HepG2 (cell line): ENCODE measurements at regions not wholly inside any gene's neighbourhood (a gene's known extent, or its start where the extent isn't known, plus 50 kb on each side); places are given as distances from the start of the nearest gene placed in this dataset.

Experiments
- ATAC-seq: fragments of 200-7000 bp; cut with Tn5 transposase; 3 replicates; pipeline ENCODE4 v1.9.1; 2020; ENCODE audit warnings: mild to moderate bottlenecking, moderate library complexity
- BruUV-seq: library from RNA; stranded (reverse); fragments of 400-500 nt; replicated peaks from 2 replicates; lab custom pipeline; 2021; lab: Mats Ljungman, UMichigan
- CTCF ChIA-PET: fragments of 300-600 bp; formaldehyde crosslinking; extraction: SDS; loops from one replicate; lab custom pipeline; 2021; ENCODE audit warnings: low total read pairs, inconsistent platforms, low intra/inter-chr PET ratio; lab: Yijun Ruan, JAX
- POLR2A ChIA-PET: fragments of 350-600 bp; sonication (Branson Sonifier 250); formaldehyde crosslinking; loops from one replicate; lab custom pipeline; 2020; ENCODE audit warnings: antibody characterized with exemption, inconsistent platforms; lab: Yijun Ruan, JAX
- DNase-seq: peaks from one replicate; pipeline ENCODE4 v3.0.0-alpha.2; 2015; ENCODE audit warnings: low spot score
- FAIRE-seq: peaks from 3 replicates; lab custom pipeline; 2011; peaks lifted over from hg19 to GRCh38; lab: Jason Lieb, UNC
- H2AFZ ChIP-seq: one replicate; pipeline ENCODE4 v1.6.1; 2011; ENCODE audit warnings: low read length, inconsistent platforms
- H3K27ac ChIP-seq: fragments of 300-600 bp; 3 replicates; pipeline ENCODE4 v1.8.0; 2011; ENCODE audit warnings: mixed run types, mild to moderate bottlenecking, mixed read lengths, low read length, inconsistent platforms; ENCODE audit not compliant: insufficient read depth; ENCODE audit errors: extremely low read length
- H3K27me3 ChIP-seq, 2 experiments: fragments of 200-600 bp in 1 of 2; 2 replicates in 1 of 2; 3 replicates in 1 of 2; pipeline versions ENCODE4 v1.6.0 to v1.8.0; 2011; ENCODE audit warnings: low read length in 2 of 2, mild to moderate bottlenecking in 2 of 2, moderate library complexity in 2 of 2, inconsistent platforms in 1 of 2; ENCODE audit not compliant: insufficient read depth in 2 of 2, control insufficient read depth in 1 of 2
- H3K36me3 ChIP-seq, 2 experiments: fragments of 200-600 bp in 1 of 2; replicated peaks in 1 of 2; 2 replicates in 1 of 2; 3 replicates in 1 of 2; pipeline versions ENCODE4 v1.5.1 to v1.8.0; 2011; ENCODE audit warnings: low read length in 2 of 2, inconsistent platforms in 1 of 2; ENCODE audit not compliant: insufficient read depth in 2 of 2, control insufficient read depth in 1 of 2
- H3K4me1 ChIP-seq: 2 replicates; pipeline ENCODE4 v1.5.1; 2012; ENCODE audit warnings: low read length, inconsistent platforms; ENCODE audit not compliant: insufficient read depth
- H3K4me2 ChIP-seq: 2 replicates; pipeline ENCODE4 v1.6.0; 2011; ENCODE audit warnings: low read depth, low read length, inconsistent platforms
- H3K4me3 ChIP-seq, 3 experiments: fragments of 200-600 bp in 1 of 3; sonication (generic), shearing (Covaris generic) in 1 of 3; replicated peaks in 1 of 3; 2 replicates each; pipeline ENCODE4 v1.5.1; 2011 to 2016; ENCODE audit warnings: low read length in 3 of 3, inconsistent platforms in 2 of 3, low read depth in 2 of 3, mild to moderate bottlenecking in 2 of 3, control low read depth in 1 of 3, mixed read lengths in 1 of 3; ENCODE audit not compliant: insufficient read depth in 1 of 3
- H3K79me2 ChIP-seq: one replicate; pipeline ENCODE4 v1.6.1; 2011; ENCODE audit warnings: low read length, inconsistent platforms; ENCODE audit not compliant: insufficient read depth
- H3K9ac ChIP-seq: 2 replicates; pipeline ENCODE4 v1.6.0; 2011; ENCODE audit warnings: mild to moderate bottlenecking, low read depth, low read length, inconsistent platforms; ENCODE audit not compliant: insufficient read depth
- H3K9me3 ChIP-seq: 2 replicates; pipeline ENCODE4 v1.5.1; 2012; ENCODE audit warnings: mild to moderate bottlenecking, low read length
- H4K20me1 ChIP-seq: 2 replicates; pipeline ENCODE4 v1.6.0; 2011; ENCODE audit warnings: inconsistent platforms, mild to moderate bottlenecking, low read length, moderate library complexity; ENCODE audit not compliant: insufficient read depth
- FOXA1 ChIP-seq, 2 experiments: fragments of 450-650 bp in 1 of 2; sonication (generic) in 1 of 2; formaldehyde crosslinking in 1 of 2; IDR thresholded peaks; 2 replicates each; pipeline versions ENCODE4 v1.4.0 to v1.6.1; 2016 to 2020; ENCODE audit warnings: missing genetic modification reagents in 1 of 2
- HOXD1 ChIP-seq: sonication (generic); formaldehyde crosslinking; IDR thresholded peaks from 2 replicates; pipeline ENCODE4 v1.5.0; 2020; ENCODE audit warnings: missing genetic modification reagents
- KDM3A ChIP-seq: IDR thresholded peaks from 2 replicates; pipeline ENCODE4 v1.6.1; 2018; ENCODE audit warnings: low read depth, missing compliant biosample characterization
- NFIC ChIP-seq: IDR thresholded peaks from 2 replicates; pipeline ENCODE4 v1.6.1; 2012; ENCODE audit warnings: mild to moderate bottlenecking, low read length, inconsistent platforms
- PAX8 ChIP-seq: sonication (generic); formaldehyde crosslinking; IDR thresholded peaks from 2 replicates; pipeline ENCODE4 v1.8.0; 2022; ENCODE audit warnings: mild to moderate bottlenecking, missing genetic modification reagents, borderline replicate concordance
- POLR2AphosphoS5 ChIP-seq: IDR thresholded peaks from 2 replicates; pipeline ENCODE4 v1.6.1; 2012; ENCODE audit warnings: low read depth, low read length
- RBM39 ChIP-seq: fragments of 200-400 bp; formaldehyde crosslinking; IDR thresholded peaks from one replicate; pipeline ENCODE4 v1.6.1; 2018; ENCODE audit warnings: antibody characterized with exemption, mild to moderate bottlenecking, low read depth, low read length; ENCODE audit not compliant: poor library complexity, severe bottlenecking
- REXO4 ChIP-seq: sonication (generic); formaldehyde crosslinking; IDR thresholded peaks from 2 replicates; pipeline ENCODE4 v1.8.0; 2022; ENCODE audit warnings: missing genetic modification reagents, mild to moderate bottlenecking, borderline replicate concordance
- RFX5 ChIP-seq: IDR thresholded peaks from 2 replicates; pipeline ENCODE4 v1.6.1; 2011; ENCODE audit warnings: low read depth, low read length, improper control_type of control experiment
- SAFB2 ChIP-seq: sonication (generic); formaldehyde crosslinking; IDR thresholded peaks from 2 replicates; pipeline ENCODE4 v1.5.1; 2020; ENCODE audit warnings: missing genetic modification reagents, low read depth, mild to moderate bottlenecking, borderline replicate concordance
- TBP ChIP-seq: sonication (generic); formaldehyde crosslinking; IDR thresholded peaks from 2 replicates; pipeline ENCODE4 v1.5.0; 2020; ENCODE audit warnings: missing genetic modification reagents
- ZBTB20 ChIP-seq: sonication (generic); formaldehyde crosslinking; IDR thresholded peaks from 2 replicates; pipeline ENCODE4 v1.8.1; 2023; ENCODE audit warnings: missing genetic modification reagents, low read depth, mild to moderate bottlenecking, borderline replicate concordance
- ZNF34 ChIP-seq: sonication (generic); formaldehyde crosslinking; IDR thresholded peaks from 2 replicates; pipeline ENCODE4 v1.4.0; 2020; ENCODE audit warnings: mild to moderate bottlenecking, missing genetic modification reagents, borderline replicate concordance
- ZNF567 ChIP-seq: sonication (generic); formaldehyde crosslinking; IDR thresholded peaks from 2 replicates; pipeline ENCODE4 v1.8.1; 2023; ENCODE audit warnings: mild to moderate bottlenecking, missing genetic modification reagents, borderline replicate concordance
- ZNF605 ChIP-seq: sonication (generic); formaldehyde crosslinking; IDR thresholded peaks from 2 replicates; pipeline ENCODE4 v1.8.0; 2022; ENCODE audit warnings: mild to moderate bottlenecking, missing genetic modification reagents
- ZNF674 ChIP-seq: sonication (generic); formaldehyde crosslinking; IDR thresholded peaks from 2 replicates; pipeline ENCODE4 v1.5.0; 2020; ENCODE audit warnings: low read depth, mild to moderate bottlenecking, missing genetic modification reagents
- ZNF766 ChIP-seq: sonication (generic); formaldehyde crosslinking; IDR thresholded peaks from 2 replicates; pipeline ENCODE4 v1.5.0; 2020; ENCODE audit warnings: missing genetic modification reagents, borderline replicate concordance
- WGBS: methylation state at CpG from one replicate; pipeline ENCODE4 v1.1.6; 2017; ENCODE audit warnings: low lambda C conversion rate; 5-methylcytosine and 5-hydroxymethylcytosine counted together
- in situ Hi-C: cut with HindIII; loops from 2 replicates; pipeline ENCODE4 v1.10.0; 2017; ENCODE audit warnings: low pct_unique_long_range_greater_than_20kb; ENCODE audit not compliant: extremely low pct_ligation_motif_present
- intact Hi-C: fragments of 100-400 bp; cut with micrococcal nuclease; formaldehyde crosslinking; loops from one replicate; pipeline ENCODE4 v1.10.0; 2022; ENCODE audit not compliant: unreplicated experiment
- TF ChIP-seq, protein P1 (sequence below): sonication (generic); formaldehyde crosslinking; IDR thresholded peaks from 2 replicates; pipeline ENCODE4 v1.4.0; 2020; ENCODE audit warnings: missing genetic modification reagents

GRCh38 chr10:21445163-21445562, 80.3 kb downstream of the SKIDA1 start:
- Histone ChIP-seq H3K4me3 (no peak overlapping the region), H4K20me1 (no peaks in the 10 kb centered on the region), H3K27me3 (no peaks in the 10 kb centered on the region; a peak in 2 of 5 replicates), H3K36me3 (no peaks in the 10 kb centered on the region), H3K9me3 (no peaks in the 10 kb centered on the region), H3K79me2 (no peaks in the 10 kb centered on the region), H3K4me1 (peaks cover 6% of the 10 kb centered on the region; the same call in 1 of the 2 replicates)
- CTCF ChIA-PET, result no interaction called here
- intact Hi-C loops, result no loop called here
- no peak for FAIRE-seq
- WGBS, result 97% methylated on average over 1 of the region's 1 CpG
- TF ChIP-seq ZNF674 (CRISPR knock-in tag) (no peak), TBP (CRISPR knock-in tag) (no peak), ZBTB20 (CRISPR knock-in tag) (no peak), NFIC (no peak), ZNF567 (CRISPR knock-in tag) (no peak), KDM3A (CRISPR knock-in tag) (no peak), PAX8 (no peak), ZNF34 (no peak), FOXA1 (IDR thresholded peaks at IDR 0.05) (no peak), FOXA1 (CRISPR knock-in tag; IDR thresholded peaks at IDR 0.05) (no peak), SAFB2 (CRISPR knock-in tag) (no peak), RBM39 (no peak), ZNF605 (CRISPR knock-in tag) (no peak), RFX5 (no peak), POLR2AphosphoS5 (no peak), HOXD1 (CRISPR knock-in tag) (no peak), ZNF766 (no peak), REXO4 (CRISPR knock-in tag) (no peak)
- TF ChIP-seq, protein P1, sequence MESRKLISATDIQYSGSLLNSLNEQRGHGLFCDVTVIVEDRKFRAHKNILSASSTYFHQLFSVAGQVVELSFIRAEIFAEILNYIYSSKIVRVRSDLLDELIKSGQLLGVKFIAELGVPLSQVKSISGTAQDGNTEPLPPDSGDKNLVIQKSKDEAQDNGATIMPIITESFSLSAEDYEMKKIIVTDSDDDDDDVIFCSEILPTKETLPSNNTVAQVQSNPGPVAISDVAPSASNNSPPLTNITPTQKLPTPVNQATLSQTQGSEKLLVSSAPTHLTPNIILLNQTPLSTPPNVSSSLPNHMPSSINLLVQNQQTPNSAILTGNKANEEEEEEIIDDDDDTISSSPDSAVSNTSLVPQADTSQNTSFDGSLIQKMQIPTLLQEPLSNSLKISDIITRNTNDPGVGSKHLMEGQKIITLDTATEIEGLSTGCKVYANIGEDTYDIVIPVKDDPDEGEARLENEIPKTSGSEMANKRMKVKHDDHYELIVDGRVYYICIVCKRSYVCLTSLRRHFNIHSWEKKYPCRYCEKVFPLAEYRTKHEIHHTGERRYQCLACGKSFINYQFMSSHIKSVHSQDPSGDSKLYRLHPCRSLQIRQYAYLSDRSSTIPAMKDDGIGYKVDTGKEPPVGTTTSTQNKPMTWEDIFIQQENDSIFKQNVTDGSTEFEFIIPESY (CRISPR knock-in tag), result no peak
- TF ChIP-seq, all 625 proteins: peak for 0
- Histone ChIP-seq H3K27ac (no peak overlapping the region), H3K9ac (no peak overlapping the region), H3K4me2 (no peak overlapping the region), H2AFZ (no peak overlapping the region)
- BruUV-seq, result no TSS peak
- no peak for DNase-seq
- ATAC-seq, result no peak
- POLR2A ChIA-PET, result no interaction called here
- in situ Hi-C loops, result no loop called here
